ENCODE measurements at regions not wholly inside any gene's neighbourhood (a gene's known extent, or its start where the extent isn't known, plus 50 kb on each side); places are given as distances from the start of the nearest gene placed in this dataset.

DNA sequence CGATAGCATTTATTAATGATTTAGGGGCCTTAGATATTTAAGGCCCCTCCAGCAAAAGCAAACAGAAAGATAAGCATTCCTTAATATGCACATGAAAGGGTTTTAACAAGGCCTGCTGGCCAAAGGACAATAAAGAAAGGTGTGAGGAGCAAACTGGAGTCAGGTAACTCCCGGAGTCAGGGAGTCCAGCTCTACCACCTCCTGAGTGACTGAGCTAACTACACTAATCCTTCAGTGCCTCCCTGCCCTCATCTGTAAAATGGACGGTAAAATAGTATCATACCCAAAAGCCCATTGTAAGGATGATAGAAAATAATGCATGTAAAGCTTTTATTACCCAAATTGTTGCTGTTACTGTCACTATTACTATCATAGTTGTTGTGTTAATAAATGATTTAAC is 161.7 kb downstream of the SIPA1L2 start:
- Histone ChIP-seq H3K14ac (replicated peaks; ENCODE audit: low read depth, low read length) (no peak overlapping the region), H3K23ac (ENCODE audit: low read depth, low read length) (no peak overlapping the region), H4K5ac (ENCODE audit: low read depth, low read length) (no peak overlapping the region), H3K18ac (ENCODE audit: low read depth, low read length) (no peak overlapping the region), H2BK120ac (ENCODE audit: low read depth, low read length) (no peak overlapping the region), H3K9me3 (ENCODE audit: control insufficient read depth, insufficient read depth, low read length) (no peaks in the 10 kb centered on the region), H2AK5ac (ENCODE audit: low read depth, low read length) (no peak overlapping the region), H3K4me2 (ENCODE audit: low read depth, low read length) (no peak overlapping the region), H2BK5ac (ENCODE audit: low read depth, low read length, poor library complexity, severe bottlenecking) (no peak overlapping the region), H3K4me1 (ENCODE audit: control insufficient read depth, insufficient read depth, low read length) (peaks cover 5% of the 10 kb centered on the region; the same call in 1 of the 2 replicates), H2AK9ac (replicated peaks; ENCODE audit: low read depth, low read length, poor library complexity) (no peak overlapping the region), H2BK20ac (ENCODE audit: low read depth, low read length) (no peak overlapping the region), H3K27ac (ENCODE audit: insufficient read depth, low read length) (no peak overlapping the region), H3K56ac (ENCODE audit: extremely low read depth, insufficient read depth, low read length) (no peak overlapping the region), H3K4ac (ENCODE audit: low read depth, low read length) (no peak overlapping the region), H3K9me1 (ENCODE audit: insufficient read depth, low read length) (peaks cover 8% of the 10 kb centered on the region; the same call in 1 of the 2 replicates), H3K27me3 (ENCODE audit: control insufficient read depth, insufficient read depth, low read length) (no peaks in the 10 kb centered on the region), H4K20me1 (ENCODE audit: insufficient read depth, low read length) (peaks cover 7% of the 10 kb centered on the region; the same call in 1 of the 2 replicates), H2AFZ (replicated peaks; ENCODE audit: low read length, poor library complexity) (no peak overlapping the region), H4K91ac (ENCODE audit: insufficient read depth, low read depth, low read length) (no peak overlapping the region), H4K8ac (ENCODE audit: low read depth in 2 of 2, low read length in 2 of 2) (no peak overlapping the region), H3K4me3 (ENCODE audit: insufficient read depth, low read depth, low read length) (no peak overlapping the region), H3K9ac (ENCODE audit: low read depth, low read length) (no peak overlapping the region), H2BK15ac (ENCODE audit: low read depth, low read length) (no peak overlapping the region), H3K36me3 (ENCODE audit: control insufficient read depth, insufficient read depth, low read length) (peaks cover 8% of the 10 kb centered on the region), H3K79me1 (ENCODE audit: low read depth in 1 of 2, low read length in 2 of 2) (0 out of 4 replicates have a peak, but pooled peaks cover 0 to 4% of the 10 kb centered on the region in 2 experiments)
- ChIA-PET CTCF (interaction anchor here (0.9 kb wide), 1 partner anchor 10 kb away, joined by 3 read pairs; no protein-coding TSS in a partner anchor), POLR2A (ENCODE audit: unreplicated experiment) (no interaction called here)
- WGBS, 2 experiments (ENCODE audit: extremely low coverage in 2 of 2, insufficient read length in 1 of 2): no CpG with 5 or more reads among the region's 3 CpGs
- ATAC-seq (ENCODE audit: low read depth) (no peak), DNase-seq (no peak)
- in situ Hi-C loops (cut with MboI; ENCODE audit: low sequenced_read_pairs) (no loop called here), dilution Hi-C loops (cut with HindIII; ENCODE audit: low sequenced_read_pairs, unreplicated experiment) (no loop called here), intact Hi-C loops (cut with micrococcal nuclease) (no loop called here)
- no TSS peak for BruUV-seq (replicated peaks)
- no peak for TF ChIP-seq FOS (IDR thresholded peaks at IDR 0.05; ENCODE audit: low read depth, low read length)
- TF ChIP-seq, protein P1, sequence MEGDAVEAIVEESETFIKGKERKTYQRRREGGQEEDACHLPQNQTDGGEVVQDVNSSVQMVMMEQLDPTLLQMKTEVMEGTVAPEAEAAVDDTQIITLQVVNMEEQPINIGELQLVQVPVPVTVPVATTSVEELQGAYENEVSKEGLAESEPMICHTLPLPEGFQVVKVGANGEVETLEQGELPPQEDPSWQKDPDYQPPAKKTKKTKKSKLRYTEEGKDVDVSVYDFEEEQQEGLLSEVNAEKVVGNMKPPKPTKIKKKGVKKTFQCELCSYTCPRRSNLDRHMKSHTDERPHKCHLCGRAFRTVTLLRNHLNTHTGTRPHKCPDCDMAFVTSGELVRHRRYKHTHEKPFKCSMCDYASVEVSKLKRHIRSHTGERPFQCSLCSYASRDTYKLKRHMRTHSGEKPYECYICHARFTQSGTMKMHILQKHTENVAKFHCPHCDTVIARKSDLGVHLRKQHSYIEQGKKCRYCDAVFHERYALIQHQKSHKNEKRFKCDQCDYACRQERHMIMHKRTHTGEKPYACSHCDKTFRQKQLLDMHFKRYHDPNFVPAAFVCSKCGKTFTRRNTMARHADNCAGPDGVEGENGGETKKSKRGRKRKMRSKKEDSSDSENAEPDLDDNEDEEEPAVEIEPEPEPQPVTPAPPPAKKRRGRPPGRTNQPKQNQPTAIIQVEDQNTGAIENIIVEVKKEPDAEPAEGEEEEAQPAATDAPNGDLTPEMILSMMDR (conservative IDR thresholded peaks at IDR 0.05; ENCODE audit: low read depth, low read length): no peak
- no peak for TF ChIP-seq MAZ (IDR thresholded peaks at IDR 0.05; ENCODE audit: borderline replicate concordance, low read depth, low read length)
- TF ChIP-seq MAFK (IDR thresholded peaks at IDR 0.05; ENCODE audit: low read depth, low read length): no peak
- TF ChIP-seq SMC3 (IDR thresholded peaks at IDR 0.05; ENCODE audit: low read depth, low read length): no peak
- TF ChIP-seq BHLHE40 (IDR thresholded peaks at IDR 0.05; ENCODE audit: low read depth, low read length): no peak

Measured in IMR-90 (cell line).